ENCODE measurements at regions not wholly inside any gene's neighbourhood (a gene's known extent, or its start where the extent isn't known, plus 50 kb on each side); places are given as distances from the start of the nearest gene placed in this dataset.

DNA sequence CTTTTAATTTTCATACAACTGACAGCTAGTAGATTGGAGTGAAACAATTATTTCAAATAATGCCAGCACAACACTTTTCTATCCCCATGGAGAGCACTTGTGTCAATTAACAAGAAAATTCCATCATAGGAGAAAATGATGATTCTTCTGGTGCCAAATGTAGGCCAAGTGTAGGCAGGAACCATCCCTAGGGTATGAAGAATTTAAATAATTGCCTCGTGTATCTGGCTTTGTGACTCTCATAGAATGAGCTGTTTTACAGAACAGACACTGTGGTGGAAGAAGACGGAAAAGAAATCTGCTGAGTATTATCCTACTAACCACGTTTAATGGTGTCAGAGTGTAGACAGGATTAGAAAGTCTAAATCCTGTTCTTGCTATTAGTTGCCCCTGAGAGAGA is 1542.2 kb downstream of the LRRC4C start:
- H2AFZ ChIP-seq (ENCODE audit: low read length) = no peak overlapping the region
- H3K4me3 ChIP-seq (ENCODE audit: insufficient read depth, low read length) = no peak overlapping the region
- H3K79me2 ChIP-seq (ENCODE audit: insufficient read depth, low read length) = no peaks in the 10 kb centered on the region
- no peaks in the 10 kb centered on the region for H3K4me1 ChIP-seq (ENCODE audit: insufficient read depth, low read length)
- no peak overlapping the region for H3K4me2 ChIP-seq (ENCODE audit: insufficient read depth, low read length)
- TF ChIP-seq, protein P1, sequence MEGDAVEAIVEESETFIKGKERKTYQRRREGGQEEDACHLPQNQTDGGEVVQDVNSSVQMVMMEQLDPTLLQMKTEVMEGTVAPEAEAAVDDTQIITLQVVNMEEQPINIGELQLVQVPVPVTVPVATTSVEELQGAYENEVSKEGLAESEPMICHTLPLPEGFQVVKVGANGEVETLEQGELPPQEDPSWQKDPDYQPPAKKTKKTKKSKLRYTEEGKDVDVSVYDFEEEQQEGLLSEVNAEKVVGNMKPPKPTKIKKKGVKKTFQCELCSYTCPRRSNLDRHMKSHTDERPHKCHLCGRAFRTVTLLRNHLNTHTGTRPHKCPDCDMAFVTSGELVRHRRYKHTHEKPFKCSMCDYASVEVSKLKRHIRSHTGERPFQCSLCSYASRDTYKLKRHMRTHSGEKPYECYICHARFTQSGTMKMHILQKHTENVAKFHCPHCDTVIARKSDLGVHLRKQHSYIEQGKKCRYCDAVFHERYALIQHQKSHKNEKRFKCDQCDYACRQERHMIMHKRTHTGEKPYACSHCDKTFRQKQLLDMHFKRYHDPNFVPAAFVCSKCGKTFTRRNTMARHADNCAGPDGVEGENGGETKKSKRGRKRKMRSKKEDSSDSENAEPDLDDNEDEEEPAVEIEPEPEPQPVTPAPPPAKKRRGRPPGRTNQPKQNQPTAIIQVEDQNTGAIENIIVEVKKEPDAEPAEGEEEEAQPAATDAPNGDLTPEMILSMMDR (IDR thresholded peaks at IDR 0.05; ENCODE audit: extremely low read depth, low read depth, low read length) = no peak
- H3K27me3 ChIP-seq (ENCODE audit: insufficient read depth, low read length) = no peaks in the 10 kb centered on the region
- H3K36me3 ChIP-seq (ENCODE audit: insufficient read depth, low read length) = no peaks in the 10 kb centered on the region
- no peaks in the 10 kb centered on the region for H3K9me3 ChIP-seq (ENCODE audit: low read depth, low read length)
- no peaks in the 10 kb centered on the region for H4K20me1 ChIP-seq (ENCODE audit: insufficient read depth, low read length)
- DNase-seq (ENCODE audit: insufficient read length, low spot score, missing footprints) = no peak
- H3K27ac ChIP-seq (ENCODE audit: low read depth, low read length) = no peak overlapping the region

DNA sequence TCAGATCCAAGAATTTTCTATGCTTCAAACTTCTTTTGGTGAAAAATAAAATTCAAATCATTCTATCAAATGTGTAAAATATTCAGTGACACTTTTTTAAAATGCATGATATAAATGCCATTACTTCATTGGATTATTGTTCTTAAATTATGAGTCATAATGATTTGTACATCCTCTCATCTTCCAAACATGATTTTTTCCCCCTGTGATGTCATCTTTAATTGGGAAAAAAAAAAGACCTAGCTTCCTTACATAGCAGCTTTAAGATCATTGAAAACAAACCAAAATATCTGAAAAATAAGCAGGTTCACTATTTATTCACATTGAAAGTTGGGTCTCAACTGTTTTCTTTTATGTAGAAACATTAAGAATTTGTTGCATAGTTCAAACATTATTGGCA is 1549.4 kb downstream of the LRRC4C start:
- H3K4me3 ChIP-seq (ENCODE audit: insufficient read depth, low read length) = no peak overlapping the region
- no peaks in the 10 kb centered on the region for H3K4me1 ChIP-seq (ENCODE audit: insufficient read depth, low read length)
- no peaks in the 10 kb centered on the region for H3K79me2 ChIP-seq (ENCODE audit: insufficient read depth, low read length)
- TF ChIP-seq, protein P1 (IDR thresholded peaks at IDR 0.05; ENCODE audit: extremely low read depth, low read depth, low read length) = no peak
- peaks cover 4% of the 10 kb centered on the region for H3K9me3 ChIP-seq (ENCODE audit: low read depth, low read length)
- DNase-seq (ENCODE audit: insufficient read length, low spot score, missing footprints) = no peak
- H3K27me3 ChIP-seq (ENCODE audit: insufficient read depth, low read length) = no peaks in the 10 kb centered on the region
- H3K36me3 ChIP-seq (ENCODE audit: insufficient read depth, low read length) = no peaks in the 10 kb centered on the region
- no peak overlapping the region for H3K4me2 ChIP-seq (ENCODE audit: insufficient read depth, low read length)
- no peaks in the 10 kb centered on the region for H4K20me1 ChIP-seq (ENCODE audit: insufficient read depth, low read length)
- H3K27ac ChIP-seq (ENCODE audit: low read depth, low read length) = no peak overlapping the region
- H2AFZ ChIP-seq (ENCODE audit: low read length) = no peak overlapping the region

DNA sequence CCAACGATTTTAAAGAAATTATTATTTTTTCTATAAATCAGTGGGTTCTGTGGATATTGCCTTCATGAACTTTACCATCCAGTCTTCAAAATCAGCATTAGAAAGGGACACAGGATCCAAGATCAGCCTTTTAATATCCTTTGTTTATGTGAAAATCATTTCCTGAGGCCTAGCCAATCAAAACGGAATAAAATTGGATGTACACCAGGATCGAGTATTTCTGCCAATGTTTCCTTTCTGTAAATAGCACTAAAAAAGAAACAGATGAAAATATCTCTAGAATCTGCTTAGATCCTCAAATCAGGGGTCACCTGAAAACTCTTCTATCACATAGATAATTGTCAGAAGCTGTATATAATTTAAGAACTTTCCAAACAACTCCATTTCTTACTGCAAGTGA is 1598.5 kb downstream of the LRRC4C start:
- H3K27ac ChIP-seq (ENCODE audit: low read depth, low read length) = no peak overlapping the region
- H3K36me3 ChIP-seq (ENCODE audit: insufficient read depth, low read length) = no peaks in the 10 kb centered on the region
- TF ChIP-seq, protein P1 (IDR thresholded peaks at IDR 0.05; ENCODE audit: extremely low read depth, low read depth, low read length) = no peak
- no peaks in the 10 kb centered on the region for H3K9me3 ChIP-seq (ENCODE audit: low read depth, low read length)
- no peaks in the 10 kb centered on the region for H3K27me3 ChIP-seq (ENCODE audit: insufficient read depth, low read length)
- no peaks in the 10 kb centered on the region for H4K20me1 ChIP-seq (ENCODE audit: insufficient read depth, low read length)
- H3K4me3 ChIP-seq (ENCODE audit: insufficient read depth, low read length) = no peak overlapping the region
- no peaks in the 10 kb centered on the region for H3K79me2 ChIP-seq (ENCODE audit: insufficient read depth, low read length)
- H3K4me2 ChIP-seq (ENCODE audit: insufficient read depth, low read length) = no peak overlapping the region
- DNase-seq (ENCODE audit: insufficient read length, low spot score, missing footprints) = no peak
- H3K4me1 ChIP-seq (ENCODE audit: insufficient read depth, low read length) = no peaks in the 10 kb centered on the region
- H2AFZ ChIP-seq (ENCODE audit: low read length) = no peak overlapping the region

DNA sequence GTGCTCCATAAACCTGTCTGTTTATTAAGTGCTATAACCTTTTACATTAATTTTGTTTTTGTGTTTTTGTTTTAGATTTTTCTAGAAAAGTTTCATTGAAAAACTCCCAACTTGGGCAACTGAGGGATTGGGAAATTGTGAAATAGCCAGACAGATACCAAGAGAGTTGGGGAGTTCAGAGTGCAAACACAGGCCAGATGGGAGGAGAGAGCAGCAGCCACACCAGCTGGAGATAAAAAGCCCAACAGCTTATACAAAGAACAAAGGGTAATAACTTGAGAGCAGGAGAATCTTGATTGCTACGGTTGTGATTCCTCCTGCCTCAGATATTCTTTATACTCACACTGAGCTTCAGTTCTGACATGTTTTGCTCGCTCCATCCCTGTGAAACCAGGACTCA is 1642.2 kb downstream of the LRRC4C start:
- TF ChIP-seq, protein P1 (IDR thresholded peaks at IDR 0.05; ENCODE audit: extremely low read depth, low read depth, low read length) = no peak
- no peak overlapping the region for H3K4me3 ChIP-seq (ENCODE audit: insufficient read depth, low read length)
- no peak overlapping the region for H3K4me2 ChIP-seq (ENCODE audit: insufficient read depth, low read length)
- H3K27me3 ChIP-seq (ENCODE audit: insufficient read depth, low read length) = no peaks in the 10 kb centered on the region
- H3K9me3 ChIP-seq (ENCODE audit: low read depth, low read length) = peaks cover 4% of the 10 kb centered on the region
- no peak overlapping the region for H3K27ac ChIP-seq (ENCODE audit: low read depth, low read length)
- no peaks in the 10 kb centered on the region for H3K4me1 ChIP-seq (ENCODE audit: insufficient read depth, low read length)
- DNase-seq (ENCODE audit: insufficient read length, low spot score, missing footprints) = no peak
- no peaks in the 10 kb centered on the region for H4K20me1 ChIP-seq (ENCODE audit: insufficient read depth, low read length)
- no peaks in the 10 kb centered on the region for H3K36me3 ChIP-seq (ENCODE audit: insufficient read depth, low read length)
- H2AFZ ChIP-seq (ENCODE audit: low read length) = no peak overlapping the region
- no peaks in the 10 kb centered on the region for H3K79me2 ChIP-seq (ENCODE audit: insufficient read depth, low read length)

All from osteoblast (primary cell).